ENCODE measurements at regions not wholly inside any gene's neighbourhood (a gene's known extent, or its start where the extent isn't known, plus 50 kb on each side); places are given as distances from the start of the nearest gene placed in this dataset.

DNA sequence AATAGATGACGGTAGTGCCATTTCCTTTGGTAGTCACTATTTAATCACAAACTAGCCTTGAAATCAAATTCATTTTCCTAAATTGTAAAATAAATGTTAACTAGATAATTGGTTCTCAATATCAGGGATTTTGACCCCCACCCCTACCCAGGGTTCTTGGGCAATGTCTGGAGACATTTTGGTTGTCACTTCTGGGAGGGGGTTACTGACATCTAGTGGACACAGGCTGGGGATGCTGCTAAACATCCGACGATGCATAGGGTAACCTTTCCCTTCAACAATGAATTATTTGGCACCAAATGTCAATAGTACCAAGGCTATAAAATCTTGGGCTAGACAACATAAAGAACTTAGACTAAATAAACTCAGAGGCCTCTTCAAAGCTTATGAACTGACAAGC, 285.8 kb upstream of the TRPC5 start:
- TF ChIP-seq, protein P1, sequence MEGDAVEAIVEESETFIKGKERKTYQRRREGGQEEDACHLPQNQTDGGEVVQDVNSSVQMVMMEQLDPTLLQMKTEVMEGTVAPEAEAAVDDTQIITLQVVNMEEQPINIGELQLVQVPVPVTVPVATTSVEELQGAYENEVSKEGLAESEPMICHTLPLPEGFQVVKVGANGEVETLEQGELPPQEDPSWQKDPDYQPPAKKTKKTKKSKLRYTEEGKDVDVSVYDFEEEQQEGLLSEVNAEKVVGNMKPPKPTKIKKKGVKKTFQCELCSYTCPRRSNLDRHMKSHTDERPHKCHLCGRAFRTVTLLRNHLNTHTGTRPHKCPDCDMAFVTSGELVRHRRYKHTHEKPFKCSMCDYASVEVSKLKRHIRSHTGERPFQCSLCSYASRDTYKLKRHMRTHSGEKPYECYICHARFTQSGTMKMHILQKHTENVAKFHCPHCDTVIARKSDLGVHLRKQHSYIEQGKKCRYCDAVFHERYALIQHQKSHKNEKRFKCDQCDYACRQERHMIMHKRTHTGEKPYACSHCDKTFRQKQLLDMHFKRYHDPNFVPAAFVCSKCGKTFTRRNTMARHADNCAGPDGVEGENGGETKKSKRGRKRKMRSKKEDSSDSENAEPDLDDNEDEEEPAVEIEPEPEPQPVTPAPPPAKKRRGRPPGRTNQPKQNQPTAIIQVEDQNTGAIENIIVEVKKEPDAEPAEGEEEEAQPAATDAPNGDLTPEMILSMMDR (IDR thresholded peaks at IDR 0.05; ENCODE audit: low read depth, low read length) = peak; percentile 64
- TF ChIP-seq EZH2phosphoT487 (IDR thresholded peaks at IDR 0.05; ENCODE audit: low read depth) = no peak
